B cell (primary cell): ENCODE measurements at regions not wholly inside any gene's neighbourhood (a gene's known extent, or its start where the extent isn't known, plus 50 kb on each side); places are given as distances from the start of the nearest gene placed in this dataset.

Experiments used
- EZH2 ChIP-seq: IDR thresholded peaks from 2 replicates; pipeline ENCODE4 v1.6.1; 2012; ENCODE audit warnings: borderline replicate concordance, low read depth, mild to moderate bottlenecking, moderate library complexity, low read length; ENCODE audit not compliant: insufficient read depth, poor library complexity, severe bottlenecking
- TF ChIP-seq, protein P1 (sequence below): fragments of 200-600 bp; IDR thresholded peaks from one replicate; pipeline ENCODE4 v1.8.0; 2022; ENCODE audit warnings: antibody characterized with exemption, mild to moderate bottlenecking

GRCh38 chr3:69445498-69445897, 59.6 kb upstream of the FRMD4B start:
- TF ChIP-seq, protein P1, sequence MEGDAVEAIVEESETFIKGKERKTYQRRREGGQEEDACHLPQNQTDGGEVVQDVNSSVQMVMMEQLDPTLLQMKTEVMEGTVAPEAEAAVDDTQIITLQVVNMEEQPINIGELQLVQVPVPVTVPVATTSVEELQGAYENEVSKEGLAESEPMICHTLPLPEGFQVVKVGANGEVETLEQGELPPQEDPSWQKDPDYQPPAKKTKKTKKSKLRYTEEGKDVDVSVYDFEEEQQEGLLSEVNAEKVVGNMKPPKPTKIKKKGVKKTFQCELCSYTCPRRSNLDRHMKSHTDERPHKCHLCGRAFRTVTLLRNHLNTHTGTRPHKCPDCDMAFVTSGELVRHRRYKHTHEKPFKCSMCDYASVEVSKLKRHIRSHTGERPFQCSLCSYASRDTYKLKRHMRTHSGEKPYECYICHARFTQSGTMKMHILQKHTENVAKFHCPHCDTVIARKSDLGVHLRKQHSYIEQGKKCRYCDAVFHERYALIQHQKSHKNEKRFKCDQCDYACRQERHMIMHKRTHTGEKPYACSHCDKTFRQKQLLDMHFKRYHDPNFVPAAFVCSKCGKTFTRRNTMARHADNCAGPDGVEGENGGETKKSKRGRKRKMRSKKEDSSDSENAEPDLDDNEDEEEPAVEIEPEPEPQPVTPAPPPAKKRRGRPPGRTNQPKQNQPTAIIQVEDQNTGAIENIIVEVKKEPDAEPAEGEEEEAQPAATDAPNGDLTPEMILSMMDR, result no peak
- no peak for TF ChIP-seq EZH2
